ENCODE measurements at regions not wholly inside any gene's neighbourhood (a gene's known extent, or its start where the extent isn't known, plus 50 kb on each side); places are given as distances from the start of the nearest gene placed in this dataset.

GRCh38 chr17:72258711-72259110, 137.9 kb downstream of the SOX9 start:
- no peak for DNase-seq (ENCODE audit: low spot score)

GRCh38 chr17:72259922-72260321, 139.1 kb downstream of the SOX9 start:
- no peak for DNase-seq (ENCODE audit: low spot score)

GRCh38 chr17:72262766-72263165, 141.9 kb downstream of the SOX9 start:
- no peak for DNase-seq (ENCODE audit: low spot score)

- no peak for DNase-seq (ENCODE audit: low spot score)
Observed at GRCh38 chr17:72264682-72265405, 144.0 kb downstream of the SOX9 start.

GRCh38 chr17:72266112-72266775, 145.4 kb downstream of the SOX9 start:
- no peak for DNase-seq (ENCODE audit: low spot score)

- no peak for DNase-seq (ENCODE audit: low spot score)
Observed at GRCh38 chr17:72267601-72268000, 146.8 kb downstream of the SOX9 start.

GRCh38 chr17:72268431-72268830, 147.6 kb downstream of the SOX9 start:
- DNase-seq (ENCODE audit: low spot score), result no peak

GRCh38 chr17:72270273-72270924, 149.6 kb downstream of the SOX9 start:
- no peak for DNase-seq (ENCODE audit: low spot score)

GRCh38 chr17:72271603-72272002, 150.8 kb downstream of the SOX9 start:
- no peak for DNase-seq (ENCODE audit: low spot score)

GRCh38 chr17:72273289-72274056, 152.7 kb downstream of the SOX9 start:
- no peak for DNase-seq (ENCODE audit: low spot score)

GRCh38 chr17:72274614-72275013, 153.8 kb downstream of the SOX9 start:
- DNase-seq (ENCODE audit: low spot score), result no peak

GRCh38 chr17:72280881-72281280, 160.1 kb downstream of the SOX9 start:
- DNase-seq (ENCODE audit: low spot score), result no peak

- DNase-seq (ENCODE audit: low spot score), result no peak
Observed at GRCh38 chr17:72282439-72283029, 161.7 kb downstream of the SOX9 start.

GRCh38 chr17:72284806-72285205, 164.0 kb downstream of the SOX9 start:
- DNase-seq (ENCODE audit: low spot score), result no peak

- DNase-seq (ENCODE audit: low spot score), result no peak
Observed at GRCh38 chr17:72287586-72287985, 166.8 kb downstream of the SOX9 start.

GRCh38 chr17:72294487-72294893, 173.7 kb downstream of the SOX9 start:
- DNase-seq (ENCODE audit: low spot score), result no peak

GRCh38 chr17:72295916-72296315, 175.1 kb downstream of the SOX9 start:
- DNase-seq (ENCODE audit: low spot score), result no peak

- DNase-seq (ENCODE audit: low spot score), result no peak
Observed at GRCh38 chr17:72296456-72296855, 175.6 kb downstream of the SOX9 start.

- DNase-seq (ENCODE audit: low spot score), result no peak
Observed at GRCh38 chr17:72297326-72298115, 176.7 kb downstream of the SOX9 start.

GRCh38 chr17:72299100-72299499, 178.3 kb downstream of the SOX9 start:
- no peak for DNase-seq (ENCODE audit: low spot score)

GRCh38 chr17:72299592-72299991, 178.8 kb downstream of the SOX9 start:
- no peak for DNase-seq (ENCODE audit: low spot score)

Data from activated CD4-positive, alpha-beta T cell treated with anti-CD3 and anti-CD28 coated beads, Interleukin-2, Interleukin-4, amounts not matched to agents 100 ng/mL and 50 ng/mL, durations not matched to agents 16 hours and 8 hours (primary cell).